GM12878 (cell line): ENCODE measurements at regions not wholly inside any gene's neighbourhood (a gene's known extent, or its start where the extent isn't known, plus 50 kb on each side); places are given as distances from the start of the nearest gene placed in this dataset.

Experiments used
- ATAC-seq: fragments of 200-7000 bp; cut with Tn5 transposase; 3 replicates; pipeline ENCODE4 v1.9.1; 2020; ENCODE audit warnings: mild to moderate bottlenecking, moderate library complexity
- BruUV-seq: library from RNA; stranded (reverse); fragments of 400-500 nt; replicated peaks from 2 replicates; lab custom pipeline; 2021; lab: Mats Ljungman, UMichigan
- CTCF ChIA-PET: fragments of 300-600 bp; sonication (Branson Sonifier 250); formaldehyde crosslinking; extraction: SDS; loops from one replicate; lab custom pipeline; 2021; ENCODE audit warnings: inconsistent platforms; lab: Yijun Ruan, JAX
- POLR2A ChIA-PET: fragments of 350-600 bp; formaldehyde crosslinking; extraction: SDS; loops from one replicate; lab custom pipeline; 2021; ENCODE audit warnings: inconsistent platforms; lab: Charles Lee
- RAD21 ChIA-PET: fragments of 300-600 bp; sonication (Branson Sonifier 250); formaldehyde crosslinking; loops from one replicate; lab custom pipeline; 2023; ENCODE audit warnings: antibody characterized with exemption; ENCODE audit not compliant: unreplicated experiment; lab: Charles Lee
- SMC1A ChIA-PET: fragments of 300-600 bp; sonication (Branson Sonifier 250); formaldehyde crosslinking; loops from one replicate; lab custom pipeline; 2023; ENCODE audit not compliant: unreplicated experiment, uncharacterized antibody; lab: Charles Lee
- DNase-seq: peaks from one replicate; pipeline ENCODE4 v3.0.0-alpha.2; 2011; ENCODE audit warnings: low read depth, low spot score
- FAIRE-seq: peaks from 3 replicates; lab custom pipeline; 2011; peaks lifted over from hg19 to GRCh38; lab: Jason Lieb, UNC
- H2AFZ ChIP-seq: 2 replicates; pipeline ENCODE4 v1.6.0; 2011; ENCODE audit warnings: low read depth, low read length, control low read depth; ENCODE audit not compliant: control insufficient read depth
- H3K27ac ChIP-seq: 2 replicates; pipeline ENCODE4 v1.5.1; 2011; ENCODE audit warnings: control low read depth; ENCODE audit not compliant: control insufficient read depth, insufficient read depth
- H3K27me3 ChIP-seq, 2 experiments: replicated peaks in 1 of 2; 2 replicates each; pipeline versions ENCODE4 v1.6.0 to v1.6.1; 2011; ENCODE audit warnings: low read length in 1 of 2; ENCODE audit not compliant: control insufficient read depth in 2 of 2, insufficient read depth in 2 of 2
- H3K36me3 ChIP-seq, 2 experiments: 2 replicates each; pipeline ENCODE4 v1.5.1; 2011; ENCODE audit warnings: low read length in 1 of 2; ENCODE audit not compliant: control insufficient read depth in 2 of 2, insufficient read depth in 2 of 2
- H3K4me1 ChIP-seq: 2 replicates; pipeline ENCODE4 v1.6.1; 2011; ENCODE audit warnings: mild to moderate bottlenecking, low read length, moderate library complexity, mixed read lengths; ENCODE audit not compliant: control insufficient read depth, insufficient read depth
- H3K4me2 ChIP-seq: 2 replicates; pipeline ENCODE4 v1.6.0; 2011; ENCODE audit warnings: control low read depth; ENCODE audit not compliant: control insufficient read depth, insufficient read depth
- H3K4me3 ChIP-seq: fragments of 200-600 bp; sonication (generic); 2 replicates; pipeline ENCODE4 v1.5.1; 2016
- H3K79me2 ChIP-seq: 2 replicates; pipeline ENCODE4 v1.6.0; 2011; ENCODE audit warnings: low read length; ENCODE audit not compliant: control insufficient read depth, insufficient read depth
- H3K9ac ChIP-seq: 2 replicates; pipeline ENCODE4 v1.8.0; 2011; ENCODE audit warnings: low read length, control low read depth, mixed read lengths; ENCODE audit not compliant: control insufficient read depth, insufficient read depth
- H3K9me3 ChIP-seq: replicated peaks from 3 replicates; pipeline ENCODE4 v1.5.1; 2011; ENCODE audit warnings: mild to moderate bottlenecking, low read length; ENCODE audit not compliant: control insufficient read depth, insufficient read depth
- H4K20me1 ChIP-seq: 2 replicates; pipeline ENCODE4 v1.6.0; 2011; ENCODE audit not compliant: control insufficient read depth, insufficient read depth
- CTCF ChIP-seq, 3 experiments: IDR thresholded peaks in 2 of 3; conservative IDR thresholded peaks in 1 of 3; 2 replicates each; pipeline ENCODE4 v1.5.1; 2011; ENCODE audit warnings: low read depth in 3 of 3, low read length in 3 of 3, mild to moderate bottlenecking in 3 of 3, control low read depth in 2 of 3, moderate library complexity in 2 of 3, inconsistent platforms in 1 of 3, mixed read lengths in 1 of 3; ENCODE audit not compliant: control insufficient read depth in 2 of 3, insufficient read depth in 1 of 3; ENCODE audit errors: extremely low read depth in 1 of 3
- EED ChIP-seq: sonication (generic); IDR thresholded peaks from 2 replicates; pipeline ENCODE4 v1.6.1; 2016; ENCODE audit warnings: antibody characterized with exemption, low read depth
- ETV6 ChIP-seq, 2 experiments: fragments of 450-650 bp in 1 of 2; IDR thresholded peaks in 1 of 2; conservative IDR thresholded peaks in 1 of 2; 2 replicates each; pipeline ENCODE4 v1.6.1; 2014; ENCODE audit warnings: antibody characterized with exemption in 1 of 2, borderline replicate concordance in 1 of 2, low read depth in 1 of 2, mild to moderate bottlenecking in 1 of 2, moderate library complexity in 1 of 2
- FOS ChIP-seq: IDR thresholded peaks from 3 replicates; pipeline ENCODE4 v1.6.1; 2011; ENCODE audit warnings: borderline replicate concordance; ENCODE audit not compliant: insufficient read length; ENCODE audit errors: extremely low read depth
- NFXL1 ChIP-seq: fragments of 450-650 bp; IDR thresholded peaks from 2 replicates; pipeline ENCODE4 v1.6.1; 2017; ENCODE audit warnings: antibody characterized with exemption, mild to moderate bottlenecking, borderline replicate concordance
- RAD21 ChIP-seq: IDR thresholded peaks from 2 replicates; pipeline ENCODE4 v1.6.1; 2011; ENCODE audit warnings: mild to moderate bottlenecking, low read depth, low read length, moderate library complexity; ENCODE audit not compliant: insufficient read depth
- RB1 ChIP-seq: fragments of 450-650 bp; formaldehyde crosslinking; IDR thresholded peaks from 2 replicates; pipeline ENCODE4 v1.6.1; 2017; ENCODE audit warnings: mild to moderate bottlenecking, borderline replicate concordance
- SREBF1 ChIP-seq: IDR thresholded peaks from 2 replicates; pipeline ENCODE4 v1.6.1; 2012; ENCODE audit warnings: mild to moderate bottlenecking, low read length
- STAT3 ChIP-seq: IDR thresholded peaks from 2 replicates; pipeline ENCODE4 v1.6.1; 2011; ENCODE audit warnings: low read depth, low read length, improper control_type of control experiment
- SUPT20H ChIP-seq: IDR thresholded peaks from 2 replicates; pipeline ENCODE4 v1.6.1; 2011; ENCODE audit warnings: low read depth, mild to moderate bottlenecking, low read length, moderate library complexity, borderline replicate concordance; ENCODE audit not compliant: control insufficient read depth
- TBL1XR1 ChIP-seq: IDR thresholded peaks from 2 replicates; pipeline ENCODE4 v1.6.1; 2012; ENCODE audit warnings: low read depth, low read length, improper control_type of control experiment
- WGBS: methylation state at CpG from one replicate; pipeline ENCODE4 v1.1.6; 2016; ENCODE audit warnings: low lambda C conversion rate; ENCODE audit not compliant: insufficient replicate concordance, insufficient coverage; ENCODE audit errors: missing lambda C conversion rate; 5-methylcytosine and 5-hydroxymethylcytosine counted together
- in situ Hi-C: fragments of 300-500 bp; cut with MboI; formaldehyde crosslinking; loops from 9 replicates; pipeline ENCODE4 v1.14.3; 2018; ENCODE audit warnings: mixed read lengths
- intact Hi-C: fragments of 100-400 bp; cut with micrococcal nuclease; formaldehyde crosslinking; loops from one replicate; pipeline ENCODE4 v1.14.2; 2022; ENCODE audit not compliant: unreplicated experiment
- TF ChIP-seq, protein P1 (sequence below): IDR thresholded peaks from 2 replicates; pipeline ENCODE4 v1.6.1; 2012; ENCODE audit warnings: improper control_type of control experiment, low read depth, low read length; ENCODE audit not compliant: insufficient replicate concordance
- TF ChIP-seq, protein P2 (sequence below): IDR thresholded peaks from 2 replicates; pipeline ENCODE4 v1.6.1; 2012; ENCODE audit warnings: low read length, inconsistent platforms

DNA sequence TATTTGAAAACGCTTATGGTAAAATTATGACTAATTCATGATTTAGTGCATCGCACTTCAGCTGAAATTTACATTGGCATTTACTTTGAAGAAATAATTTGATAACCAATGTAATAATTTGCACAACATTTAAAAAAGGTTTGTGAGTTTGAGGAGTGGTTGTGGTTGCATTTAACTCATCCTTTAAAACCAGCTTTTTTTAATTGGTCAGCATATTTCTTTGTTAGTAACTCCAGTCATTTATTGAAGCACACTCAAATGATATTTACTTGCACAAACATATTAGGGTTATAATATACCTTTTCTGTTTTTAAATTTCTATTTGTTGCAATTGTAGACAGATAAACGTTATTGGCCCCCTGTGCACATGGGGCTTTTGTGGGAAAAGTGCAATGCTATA, 78.1 kb upstream of the AHI1 start (continued):
- TF ChIP-seq, protein P1, sequence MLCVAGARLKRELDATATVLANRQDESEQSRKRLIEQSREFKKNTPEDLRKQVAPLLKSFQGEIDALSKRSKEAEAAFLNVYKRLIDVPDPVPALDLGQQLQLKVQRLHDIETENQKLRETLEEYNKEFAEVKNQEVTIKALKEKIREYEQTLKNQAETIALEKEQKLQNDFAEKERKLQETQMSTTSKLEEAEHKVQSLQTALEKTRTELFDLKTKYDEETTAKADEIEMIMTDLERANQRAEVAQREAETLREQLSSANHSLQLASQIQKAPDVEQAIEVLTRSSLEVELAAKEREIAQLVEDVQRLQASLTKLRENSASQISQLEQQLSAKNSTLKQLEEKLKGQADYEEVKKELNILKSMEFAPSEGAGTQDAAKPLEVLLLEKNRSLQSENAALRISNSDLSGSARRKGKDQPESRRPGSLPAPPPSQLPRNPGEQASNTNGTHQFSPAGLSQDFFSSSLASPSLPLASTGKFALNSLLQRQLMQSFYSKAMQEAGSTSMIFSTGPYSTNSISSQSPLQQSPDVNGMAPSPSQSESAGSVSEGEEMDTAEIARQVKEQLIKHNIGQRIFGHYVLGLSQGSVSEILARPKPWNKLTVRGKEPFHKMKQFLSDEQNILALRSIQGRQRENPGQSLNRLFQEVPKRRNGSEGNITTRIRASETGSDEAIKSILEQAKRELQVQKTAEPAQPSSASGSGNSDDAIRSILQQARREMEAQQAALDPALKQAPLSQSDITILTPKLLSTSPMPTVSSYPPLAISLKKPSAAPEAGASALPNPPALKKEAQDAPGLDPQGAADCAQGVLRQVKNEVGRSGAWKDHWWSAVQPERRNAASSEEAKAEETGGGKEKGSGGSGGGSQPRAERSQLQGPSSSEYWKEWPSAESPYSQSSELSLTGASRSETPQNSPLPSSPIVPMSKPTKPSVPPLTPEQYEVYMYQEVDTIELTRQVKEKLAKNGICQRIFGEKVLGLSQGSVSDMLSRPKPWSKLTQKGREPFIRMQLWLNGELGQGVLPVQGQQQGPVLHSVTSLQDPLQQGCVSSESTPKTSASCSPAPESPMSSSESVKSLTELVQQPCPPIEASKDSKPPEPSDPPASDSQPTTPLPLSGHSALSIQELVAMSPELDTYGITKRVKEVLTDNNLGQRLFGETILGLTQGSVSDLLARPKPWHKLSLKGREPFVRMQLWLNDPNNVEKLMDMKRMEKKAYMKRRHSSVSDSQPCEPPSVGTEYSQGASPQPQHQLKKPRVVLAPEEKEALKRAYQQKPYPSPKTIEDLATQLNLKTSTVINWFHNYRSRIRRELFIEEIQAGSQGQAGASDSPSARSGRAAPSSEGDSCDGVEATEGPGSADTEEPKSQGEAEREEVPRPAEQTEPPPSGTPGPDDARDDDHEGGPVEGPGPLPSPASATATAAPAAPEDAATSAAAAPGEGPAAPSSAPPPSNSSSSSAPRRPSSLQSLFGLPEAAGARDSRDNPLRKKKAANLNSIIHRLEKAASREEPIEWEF = no peak
- TF ChIP-seq STAT3 (no peak), ETV6 (conservative IDR thresholded peaks at IDR 0.05 in 1 of 2, IDR thresholded peaks at IDR 0.05 in 1 of 2; ENCODE audit: borderline replicate concordance in 1 of 2, low read depth in 1 of 2) (no peak), RAD21 (no peak)

- FAIRE-seq (no peak), DNase-seq (no peak), ATAC-seq (no peak)
- intact Hi-C loops = no loop called here
- in situ Hi-C loops = no loop called here
- Histone ChIP-seq H3K36me3 (no peaks in the 10 kb centered on the region), H3K4me3 (no peak overlapping the region), H2AFZ (no peak overlapping the region), H4K20me1 (no peaks in the 10 kb centered on the region), H3K27me3 (no peaks in the 10 kb centered on the region), H3K79me2 (no peaks in the 10 kb centered on the region), H3K27ac (no peak overlapping the region), H3K4me1 (no peaks in the 10 kb centered on the region), H3K9me3 (no peaks in the 10 kb centered on the region), H3K4me2 (no peak overlapping the region), H3K9ac (no peak overlapping the region)
- ChIA-PET CTCF (no interaction called here), POLR2A (no interaction called here), SMC1A (no interaction called here), RAD21 (no interaction called here)
- TF ChIP-seq CTCF (IDR thresholded peaks at IDR 0.05 in 2 of 3, conservative IDR thresholded peaks at IDR 0.05 in 1 of 3; ENCODE audit: control insufficient read depth in 2 of 3, extremely low read depth in 1 of 3, insufficient read depth in 1 of 3, low read depth in 3 of 3, low read length in 3 of 3) = no peak
- no peak for TF ChIP-seq SREBF1
- TF ChIP-seq, protein P2, sequence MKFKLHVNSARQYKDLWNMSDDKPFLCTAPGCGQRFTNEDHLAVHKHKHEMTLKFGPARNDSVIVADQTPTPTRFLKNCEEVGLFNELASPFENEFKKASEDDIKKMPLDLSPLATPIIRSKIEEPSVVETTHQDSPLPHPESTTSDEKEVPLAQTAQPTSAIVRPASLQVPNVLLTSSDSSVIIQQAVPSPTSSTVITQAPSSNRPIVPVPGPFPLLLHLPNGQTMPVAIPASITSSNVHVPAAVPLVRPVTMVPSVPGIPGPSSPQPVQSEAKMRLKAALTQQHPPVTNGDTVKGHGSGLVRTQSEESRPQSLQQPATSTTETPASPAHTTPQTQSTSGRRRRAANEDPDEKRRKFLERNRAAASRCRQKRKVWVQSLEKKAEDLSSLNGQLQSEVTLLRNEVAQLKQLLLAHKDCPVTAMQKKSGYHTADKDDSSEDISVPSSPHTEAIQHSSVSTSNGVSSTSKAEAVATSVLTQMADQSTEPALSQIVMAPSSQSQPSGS = no peak
- TF ChIP-seq SUPT20H = no peak
- TF ChIP-seq RB1 = no peak
- no peak for TF ChIP-seq EED
- no peak for TF ChIP-seq TBL1XR1
- TF ChIP-seq FOS = no peak
- no peak for TF ChIP-seq NFXL1
- WGBS = 9% methylated on average over 1 of the region's 1 CpG
- BruUV-seq = no TSS peak
Measured at GRCh38 chr6:135576055-135576454, 78.5 kb upstream of the AHI1 start.
